DMS79 (cell line): ENCODE measurements at regions not wholly inside any gene's neighbourhood (a gene's known extent, or its start where the extent isn't known, plus 50 kb on each side); places are given as distances from the start of the nearest gene placed in this dataset.

ENCODE experiments used
- DNase-seq: peaks from one replicate; lab custom pipeline; 2025; lab: John Stamatoyannopoulos, UW

DNA sequence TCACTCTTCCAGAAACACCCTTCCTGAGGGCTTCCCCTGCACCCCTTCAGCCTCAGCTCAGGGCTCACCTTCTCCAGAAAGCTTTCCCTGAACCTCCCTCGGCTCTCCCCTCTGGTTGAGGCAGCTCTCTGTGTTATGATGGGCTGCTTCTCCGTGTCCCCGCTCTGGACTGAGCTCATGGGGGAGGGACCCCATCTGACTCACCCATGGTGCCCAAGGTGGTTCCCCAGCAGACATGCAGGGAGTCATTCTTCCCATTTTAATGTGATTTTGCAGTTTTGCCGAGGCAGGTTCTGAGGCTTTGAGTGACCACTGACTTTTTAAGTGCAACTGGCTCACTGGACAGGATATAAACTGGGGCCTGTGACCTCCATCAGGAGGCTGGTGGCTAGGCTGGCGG lies 495.1 kb downstream of the TBC1D22A start:
- DNase-seq = no peak

DNA sequence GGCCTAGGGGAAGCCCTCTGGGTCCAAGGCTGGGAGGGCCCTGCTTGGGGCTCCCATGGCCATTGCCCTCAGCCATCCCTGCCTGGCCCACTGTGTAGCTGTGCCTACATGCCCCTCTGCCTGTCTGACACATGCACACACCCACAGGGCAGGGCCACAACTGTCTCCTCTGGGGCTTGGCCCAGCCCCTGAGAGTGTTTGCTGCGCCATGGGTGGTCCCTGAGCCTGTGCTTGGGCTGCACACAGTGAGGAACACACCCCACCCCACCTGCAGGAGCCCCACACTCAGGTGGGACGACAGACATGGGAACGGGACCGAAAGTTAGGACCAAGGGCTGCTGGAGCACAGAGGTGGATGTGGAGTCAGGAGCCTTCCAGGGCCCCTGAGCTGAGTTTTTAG lies 489.5 kb downstream of the TBC1D22A start:
- no peak for DNase-seq

DNA sequence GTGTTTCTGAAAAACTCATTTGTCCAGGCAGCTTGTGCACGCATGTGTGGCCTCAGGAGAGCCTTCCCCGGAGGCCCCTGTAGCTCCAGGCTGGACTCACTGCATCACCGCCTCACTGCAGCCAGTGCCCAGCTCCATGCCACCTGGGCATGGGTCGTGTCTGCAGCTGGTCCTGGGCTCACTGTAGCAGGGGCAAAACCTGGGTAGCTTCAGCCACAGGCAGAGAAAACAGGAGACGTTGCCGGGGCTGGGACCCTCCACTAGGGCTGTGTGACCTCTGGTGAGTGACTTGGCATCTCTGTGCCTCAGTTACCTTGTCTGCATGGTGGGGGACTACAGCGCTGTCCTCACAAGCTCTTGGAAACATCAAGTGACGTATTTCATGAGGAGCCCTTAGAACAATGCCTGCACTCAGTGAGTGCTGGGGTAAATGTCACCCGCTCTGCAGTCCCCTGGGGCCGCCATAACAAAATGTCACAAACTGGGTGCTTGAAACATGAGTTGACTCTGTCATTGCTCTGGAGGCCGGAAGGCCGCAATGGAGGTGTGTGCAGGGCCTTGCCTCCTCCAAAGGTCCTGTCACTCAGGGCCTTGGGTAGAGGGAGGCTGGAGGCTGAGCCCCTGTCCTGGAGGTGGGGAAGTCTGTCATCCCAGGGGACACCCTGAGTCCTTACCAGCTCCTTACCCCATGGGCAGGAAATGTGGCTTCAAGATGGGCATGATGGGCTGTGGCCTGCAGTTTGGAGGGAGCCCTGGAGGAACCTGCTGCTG lies 488.7 kb downstream of the TBC1D22A start:
- no peak for DNase-seq

DNA sequence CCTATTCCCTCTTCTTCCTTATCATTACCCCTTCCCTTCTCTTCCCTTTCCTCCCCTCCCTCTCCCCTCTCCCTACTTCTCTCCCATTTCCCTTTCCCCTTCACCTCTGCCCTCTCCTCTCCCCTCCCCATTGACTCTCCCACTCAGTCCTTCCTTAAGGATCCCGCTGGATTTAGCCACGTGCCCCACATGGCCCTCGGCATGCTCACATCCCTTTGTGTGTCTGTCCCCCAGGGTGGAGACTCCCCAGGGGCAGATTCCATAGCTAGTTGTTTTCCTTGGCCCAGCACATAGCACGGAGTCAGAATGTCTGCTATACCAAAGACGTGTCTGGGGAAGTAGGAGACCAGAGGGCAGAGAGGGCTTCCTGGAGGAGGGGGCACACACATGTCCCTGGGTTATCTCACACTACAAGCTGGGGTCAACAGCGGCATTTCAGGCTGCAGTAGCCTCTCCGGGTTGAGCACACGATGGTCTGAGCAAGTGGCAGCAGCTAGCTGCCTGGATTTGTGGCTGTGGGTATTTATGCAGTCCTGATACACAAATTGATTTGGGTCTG lies 487.0 kb downstream of the TBC1D22A start:
- no peak for DNase-seq

DNA sequence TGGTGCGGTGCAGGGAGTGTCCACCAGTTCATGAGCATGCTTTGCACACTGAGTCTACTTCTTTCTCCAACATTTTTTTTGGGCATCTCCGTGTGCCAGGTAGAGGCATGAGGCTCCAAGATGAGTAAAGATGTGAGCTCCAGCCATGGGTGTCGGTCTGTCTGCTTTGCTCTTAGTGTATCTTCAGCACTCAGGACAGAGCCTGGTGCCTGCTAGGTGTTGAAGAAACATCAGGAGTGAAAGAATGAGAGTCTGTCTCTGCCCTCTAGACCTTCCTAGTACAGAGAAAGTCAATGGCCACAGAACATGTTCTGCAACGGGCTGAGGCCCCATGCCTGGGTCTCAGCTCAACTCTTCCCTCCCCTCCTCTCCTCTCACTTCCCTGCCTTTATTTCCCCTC lies 486.5 kb downstream of the TBC1D22A start:
- DNase-seq = no peak

DNA sequence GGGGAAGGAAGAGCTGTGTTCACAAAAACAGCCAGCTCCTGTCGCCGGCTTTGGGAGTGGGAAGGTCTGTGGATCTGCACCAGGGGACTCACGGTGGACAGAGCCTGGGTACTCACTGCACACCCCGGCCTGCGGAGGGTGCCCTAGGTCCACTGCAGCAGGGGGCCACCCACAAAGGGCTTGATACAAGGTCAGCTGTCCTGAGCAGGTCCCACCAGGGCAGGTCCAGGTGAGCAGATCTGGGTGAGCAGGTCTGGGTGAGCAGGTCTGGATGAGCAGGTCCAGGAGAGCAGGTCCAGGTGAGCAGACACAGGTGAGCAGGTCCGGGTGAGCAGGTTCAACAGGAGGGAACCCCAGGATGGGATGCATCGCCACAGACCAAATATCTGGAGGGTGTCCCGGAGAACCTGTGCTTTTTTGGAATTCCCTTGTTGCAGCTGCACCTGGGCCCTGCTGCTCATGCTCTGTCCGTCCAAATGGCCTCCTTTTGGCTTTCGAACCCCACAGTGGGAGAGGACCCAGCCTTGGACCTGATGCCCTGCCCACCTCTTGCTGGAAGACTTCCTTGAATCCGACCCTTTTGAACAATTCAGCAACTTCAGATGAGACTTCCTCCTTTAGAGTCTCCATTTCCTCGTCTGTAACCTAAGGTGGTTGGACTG lies 485.3 kb downstream of the TBC1D22A start:
- DNase-seq = no peak

DNA sequence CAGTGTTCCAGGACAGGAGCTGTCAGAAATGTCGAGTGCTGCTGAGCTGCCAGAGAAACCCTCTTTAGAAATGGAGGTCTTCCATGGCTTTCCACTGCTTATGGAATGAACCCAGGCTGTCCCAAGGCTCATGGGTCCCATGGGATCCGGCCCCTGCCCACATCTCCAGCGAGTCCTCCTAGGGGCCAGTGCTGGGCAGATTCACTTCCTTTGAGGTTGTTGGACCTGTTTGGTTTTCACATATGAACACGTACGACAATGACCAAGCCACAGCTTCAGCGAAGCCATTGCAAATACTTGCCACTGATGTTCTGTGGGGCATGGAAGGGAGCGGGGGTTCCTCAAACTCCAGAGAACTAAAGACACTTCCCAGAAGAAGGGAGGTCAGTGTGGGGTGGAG lies 483.3 kb downstream of the TBC1D22A start:
- no peak for DNase-seq

DNA sequence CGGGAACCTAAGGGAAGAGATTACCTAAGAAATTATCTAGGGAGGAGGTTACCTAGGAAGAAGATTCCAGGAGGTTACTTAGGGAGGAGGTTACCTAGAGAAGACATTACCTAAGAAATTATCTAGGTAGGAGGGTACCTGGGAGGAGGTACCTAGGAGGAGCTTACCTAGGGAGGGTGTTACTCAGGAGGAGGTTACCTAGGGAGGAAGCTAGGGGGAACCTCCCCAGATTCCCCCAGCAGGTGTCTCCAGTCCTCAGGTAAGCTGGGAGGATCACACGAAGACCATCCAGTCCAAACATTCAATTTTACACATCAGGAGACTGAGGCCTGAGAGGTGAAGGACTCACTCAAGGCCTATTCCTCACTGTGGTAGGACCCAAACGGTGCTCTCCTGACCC lies 482.8 kb downstream of the TBC1D22A start:
- DNase-seq = no peak

DNA sequence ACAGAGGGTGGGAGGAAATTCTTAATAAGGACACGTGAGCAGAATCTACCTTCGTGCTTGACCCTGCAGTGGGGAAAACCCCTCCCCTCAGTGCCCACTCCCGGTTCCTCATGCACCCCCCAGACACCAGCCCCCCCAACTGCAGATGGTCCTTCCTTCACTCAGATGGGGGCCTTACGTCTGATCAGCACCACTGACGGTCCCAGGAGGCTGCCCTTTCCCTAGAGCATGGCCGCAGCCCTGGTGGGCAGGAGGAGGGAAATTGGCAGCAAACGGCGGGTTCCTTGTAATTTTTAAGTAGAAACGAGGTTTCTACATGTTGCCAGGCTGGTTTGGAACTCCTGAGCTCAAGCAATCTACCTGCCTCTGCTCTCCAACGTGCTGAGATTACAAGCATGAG lies 477.7 kb downstream of the TBC1D22A start:
- no peak for DNase-seq

DNA sequence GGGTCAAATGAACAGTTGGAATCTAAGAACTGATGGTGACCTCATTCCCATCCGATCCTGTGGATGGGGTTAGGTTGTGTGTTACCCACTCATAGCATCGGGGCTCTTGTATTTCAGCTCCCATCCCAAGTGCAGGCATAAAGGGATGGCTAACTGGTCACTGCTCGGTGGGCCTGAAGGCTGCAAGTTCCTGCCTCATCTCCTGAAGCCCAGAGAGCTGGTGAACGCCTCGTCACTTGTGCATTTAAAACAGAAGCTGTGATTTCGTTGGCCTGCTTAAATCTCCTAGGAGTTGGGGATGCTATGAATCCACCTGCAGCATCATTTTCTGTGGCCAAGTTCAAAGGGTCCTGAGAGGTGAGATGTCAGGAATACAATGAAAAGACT lies 477.0 kb downstream of the TBC1D22A start:
- DNase-seq = no peak

DNA sequence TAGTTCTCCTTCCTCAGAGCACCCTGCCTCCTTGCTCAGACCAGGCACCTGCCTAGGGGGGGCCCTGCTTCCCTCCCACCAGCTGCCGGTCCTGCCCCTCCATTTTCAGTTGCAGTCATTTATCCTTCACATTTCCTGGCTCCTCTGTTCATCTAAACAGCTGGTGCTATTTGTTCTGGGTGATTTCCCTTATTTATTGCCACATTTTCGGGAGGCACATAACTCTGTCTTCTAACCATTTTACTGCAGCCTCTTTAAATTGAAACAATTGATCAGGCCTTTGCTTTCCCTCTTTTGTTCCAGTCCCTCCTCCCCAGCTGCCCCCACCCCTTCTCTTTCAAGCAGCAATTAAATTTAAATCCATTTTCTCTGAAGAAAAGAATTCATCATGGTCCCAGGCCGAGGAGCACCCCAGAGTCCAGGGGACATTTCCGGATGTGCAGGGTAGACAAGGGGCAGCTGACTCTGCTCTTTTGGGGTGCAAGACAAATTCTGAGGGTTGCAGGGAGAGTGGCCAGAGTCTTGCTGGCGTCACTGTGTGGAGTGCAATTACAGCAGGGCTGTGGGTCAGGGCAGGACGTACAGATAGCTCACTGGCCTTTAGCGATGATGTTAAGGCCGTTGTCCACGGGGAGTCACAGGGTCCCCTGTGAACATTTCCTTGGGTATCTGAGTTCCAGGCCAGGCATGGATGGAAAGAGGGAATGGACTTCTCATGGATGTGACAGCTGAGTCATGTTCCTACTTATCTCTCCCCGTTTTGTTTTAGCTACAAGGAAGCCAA lies 476.4 kb downstream of the TBC1D22A start:
- DNase-seq = no peak

DNA sequence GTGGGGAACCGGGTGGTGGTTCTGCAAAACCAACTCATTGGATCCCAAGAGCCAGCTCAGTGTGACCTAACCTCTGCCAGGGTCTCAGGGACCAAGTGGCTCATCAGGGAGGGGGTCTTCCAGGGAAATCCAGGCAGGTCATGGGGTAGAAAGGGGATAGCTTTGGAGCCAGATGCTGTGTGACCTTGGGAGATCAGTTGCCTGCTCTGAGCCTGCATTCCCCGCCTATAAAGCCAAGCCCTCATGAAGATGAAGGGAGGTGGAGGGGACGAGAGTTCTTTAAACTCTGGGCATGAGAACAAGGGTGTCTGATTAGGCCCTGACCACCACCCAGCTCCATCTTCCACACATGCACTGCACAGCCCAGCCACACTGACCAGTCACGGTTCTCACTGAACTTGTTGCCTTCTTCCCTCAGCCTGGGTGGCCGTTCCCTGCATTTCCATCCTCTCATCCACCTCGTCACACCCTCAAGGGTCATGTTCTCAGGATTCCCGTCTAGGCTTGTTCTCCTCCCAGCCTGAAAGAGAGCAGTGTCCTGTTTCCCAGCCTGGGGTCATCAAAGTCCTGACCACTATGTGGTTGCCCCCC lies 475.5 kb downstream of the TBC1D22A start:
- no peak for DNase-seq

DNA sequence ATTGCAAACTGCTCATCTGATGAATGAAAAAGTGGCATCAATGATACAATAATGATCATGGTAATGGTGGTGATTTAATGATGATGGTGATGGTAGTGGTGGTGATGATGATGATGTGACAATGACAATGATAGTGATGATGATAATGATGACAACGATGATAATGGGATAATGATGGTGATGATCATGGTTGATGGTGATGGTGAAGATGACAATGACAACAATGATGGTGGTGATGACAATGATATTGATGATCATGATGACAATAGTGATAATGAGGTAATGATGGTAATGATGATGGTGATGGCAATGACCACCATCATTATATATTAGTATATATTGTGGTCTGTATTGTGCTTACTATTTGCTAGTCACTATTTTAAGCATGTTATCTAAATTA lies 474.3 kb downstream of the TBC1D22A start:
- DNase-seq = no peak

DNA sequence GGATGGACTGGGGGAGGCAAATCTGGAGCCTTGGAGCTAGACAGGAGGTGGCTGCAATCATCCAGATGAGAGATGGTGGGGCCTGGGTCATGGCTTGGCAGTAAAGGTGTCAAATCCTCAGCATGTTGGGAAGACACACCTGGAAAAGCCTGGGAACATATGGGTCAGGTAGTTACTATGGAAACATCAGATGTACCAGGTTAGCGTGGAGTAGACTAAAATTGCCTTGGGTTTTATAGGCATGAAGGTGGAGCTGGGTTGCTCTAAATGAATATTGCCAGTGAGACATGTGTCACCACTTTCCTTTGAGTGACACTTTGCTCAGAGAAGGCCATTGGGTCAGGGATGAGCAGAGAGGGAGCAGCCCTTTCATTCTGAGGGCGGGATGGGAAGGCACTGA lies 473.7 kb downstream of the TBC1D22A start:
- no peak for DNase-seq

DNA sequence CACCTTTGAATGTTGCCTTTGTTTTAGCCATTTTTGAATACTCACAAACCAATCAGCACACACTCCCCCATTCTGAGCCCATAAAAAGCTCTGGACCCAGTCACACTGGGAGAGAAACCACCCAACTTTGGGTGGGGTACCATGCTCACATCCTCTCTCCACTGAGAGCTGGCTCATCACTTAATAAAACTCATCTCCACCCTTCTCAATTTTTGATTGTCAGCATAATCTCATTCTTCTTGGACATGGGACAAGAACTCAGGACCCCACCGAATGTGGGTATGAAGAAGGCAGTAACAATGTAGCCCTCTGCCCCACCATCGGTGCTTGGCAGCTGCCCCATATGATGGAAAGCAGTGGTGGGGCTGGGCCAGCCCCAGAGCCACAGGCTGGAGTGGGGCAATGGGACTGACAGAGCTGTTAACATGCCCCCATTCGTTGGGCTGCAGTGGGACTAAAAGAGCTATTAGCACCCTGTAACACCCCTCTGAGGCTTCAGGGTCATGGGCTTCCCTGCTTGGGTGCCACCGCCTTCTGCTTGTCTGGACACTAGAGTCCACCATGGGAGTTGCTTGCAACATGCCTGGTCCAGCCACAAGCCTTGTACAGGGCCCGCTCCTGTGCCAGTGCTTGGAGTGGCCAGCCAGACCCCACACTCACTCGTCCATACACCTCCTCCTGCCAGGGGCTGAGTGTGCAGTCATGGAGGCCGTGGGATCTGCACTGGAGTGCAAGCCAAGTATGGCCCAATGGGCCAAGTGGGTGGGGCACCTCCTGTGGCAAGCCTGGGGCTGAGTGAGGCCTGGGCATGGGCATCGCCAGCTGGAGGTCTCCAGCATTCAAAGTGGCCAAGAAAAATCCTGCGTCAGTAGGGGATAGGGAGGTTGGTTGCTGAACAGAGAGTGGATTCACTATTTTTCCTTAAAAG lies 471.1 kb downstream of the TBC1D22A start:
- DNase-seq = no peak

DNA sequence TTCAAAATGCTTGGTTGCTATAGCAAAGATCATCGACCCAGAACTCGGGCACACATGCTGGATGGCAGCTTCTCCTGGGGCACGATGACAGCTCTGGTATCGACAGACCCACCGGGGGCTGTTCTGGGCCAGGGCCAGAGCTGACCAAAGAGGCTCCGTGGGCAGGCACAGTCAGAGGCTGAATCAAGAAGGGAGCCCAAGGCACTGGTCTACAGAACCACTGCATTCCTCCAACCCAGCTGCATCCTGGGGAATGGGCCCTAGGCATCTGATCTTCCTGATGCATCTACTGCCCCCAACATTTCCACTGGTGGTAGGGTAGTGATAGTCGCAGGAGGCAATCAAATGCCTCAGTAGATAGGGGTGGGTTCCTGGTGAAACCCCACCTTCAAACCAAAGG lies 470.3 kb downstream of the TBC1D22A start:
- no peak for DNase-seq

DNA sequence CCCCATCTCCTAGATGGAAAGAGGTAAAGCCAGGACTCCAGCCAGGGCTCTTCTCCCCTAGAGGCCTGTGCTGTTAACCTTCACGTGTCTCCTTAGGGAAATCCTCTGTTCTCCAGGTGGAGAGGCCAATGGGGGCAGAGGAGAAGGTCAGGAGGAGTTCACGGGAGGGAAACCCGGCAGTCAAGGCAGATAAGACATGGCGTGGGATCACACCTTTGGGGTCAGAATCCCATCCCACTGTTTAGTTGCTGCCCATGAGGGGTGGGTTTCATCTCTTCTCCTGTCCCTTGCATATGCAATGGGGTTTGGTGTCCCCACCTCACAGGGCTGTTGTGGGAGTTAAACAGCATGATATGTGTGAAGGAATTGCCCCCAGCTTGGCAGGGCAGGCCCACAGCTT lies 469.7 kb downstream of the TBC1D22A start:
- no peak for DNase-seq

DNA sequence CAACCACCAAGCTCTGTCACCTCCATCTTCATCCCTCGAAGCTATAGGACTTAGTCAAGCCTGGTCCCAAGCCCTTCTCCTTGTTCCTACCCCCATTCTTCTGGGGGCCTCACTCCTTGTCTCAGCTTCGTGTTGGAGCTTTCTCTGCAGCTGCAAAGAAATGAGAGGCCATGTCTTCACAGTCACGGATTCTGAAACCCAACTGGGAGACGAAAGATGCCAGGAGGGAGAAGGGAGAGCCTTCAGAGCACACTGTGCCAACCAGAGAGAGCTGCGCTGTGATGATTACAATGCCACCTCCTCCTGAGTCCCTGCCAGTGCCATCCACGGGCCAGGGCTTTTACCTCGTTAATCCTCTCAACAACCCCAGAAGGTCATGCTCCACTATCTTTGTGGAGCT lies 469.3 kb downstream of the TBC1D22A start:
- no peak for DNase-seq

DNA sequence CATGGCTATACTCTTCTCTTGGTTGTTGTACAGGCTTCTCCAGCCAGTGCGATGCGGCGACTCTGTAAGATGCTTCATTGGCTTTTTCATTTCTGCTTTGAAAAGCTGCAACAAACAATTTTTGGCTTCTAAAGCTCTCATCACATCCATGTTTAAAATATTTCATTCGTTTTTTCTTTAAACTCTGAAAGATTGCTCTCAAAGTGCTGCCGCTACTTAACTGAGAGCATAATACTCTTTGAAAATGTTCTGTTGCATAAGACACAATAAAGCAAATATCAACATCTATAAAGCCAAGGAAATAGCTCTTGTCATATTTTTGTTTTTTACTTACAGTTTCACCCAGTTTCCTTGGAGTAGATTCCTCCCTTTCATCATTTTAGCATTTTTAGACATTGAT lies 468.3 kb downstream of the TBC1D22A start:
- DNase-seq = no peak

DNA sequence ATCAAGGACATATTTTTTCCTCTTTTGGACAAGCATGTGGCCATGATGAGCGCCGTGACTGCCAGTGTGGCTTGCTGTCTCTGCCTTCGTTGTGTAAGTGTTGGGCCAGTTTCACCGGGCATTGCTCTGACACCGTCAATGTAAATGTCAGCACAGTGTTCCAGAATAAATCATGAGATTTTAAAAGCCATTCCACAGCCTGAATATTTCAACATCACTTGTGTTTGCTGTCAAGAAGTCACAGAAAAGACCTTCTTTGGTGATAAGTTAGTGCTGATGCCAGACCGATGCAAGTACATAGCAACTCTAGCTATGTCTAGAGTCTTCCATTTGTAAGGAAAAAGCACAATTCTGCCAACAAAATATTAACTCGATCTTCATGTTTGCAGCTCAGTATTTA lies 467.8 kb downstream of the TBC1D22A start:
- DNase-seq = no peak

DNA sequence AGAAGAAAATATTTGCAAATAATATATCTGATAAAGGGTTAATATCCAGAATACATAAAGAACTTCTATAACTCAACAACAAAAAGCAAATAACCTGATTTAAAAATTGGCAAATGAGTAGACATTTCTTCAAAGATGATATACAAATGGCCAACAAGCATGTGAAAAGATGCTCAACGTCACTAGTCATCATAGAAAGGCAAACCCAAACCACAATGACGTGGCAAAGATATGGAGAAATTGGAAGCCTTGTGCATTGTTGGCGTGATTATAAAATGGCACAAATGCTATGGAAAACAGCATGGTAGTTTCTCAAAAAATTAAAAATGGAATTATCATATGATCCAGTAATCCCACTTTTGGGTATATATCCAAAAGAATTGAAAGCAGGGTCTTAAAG lies 466.3 kb downstream of the TBC1D22A start:
- DNase-seq = no peak
